Skeletal muscle tissue (tissue), 3 donors: ENCODE measurements at regions not wholly inside any gene's neighbourhood (a gene's known extent, or its start where the extent isn't known, plus 50 kb on each side); places are given as distances from the start of the nearest gene placed in this dataset.

Experiments
- H3K27ac ChIP-seq: one replicate; pipeline ENCODE4 v1.7.0; 2013; ENCODE audit warnings: mild to moderate bottlenecking, low read depth, low read length, inconsistent platforms
- H3K27me3 ChIP-seq, 3 donors: one replicate each; pipeline ENCODE4 v1.7.0; 2013; ENCODE audit warnings: low read length in 3 of 3; ENCODE audit not compliant: control insufficient read depth in 3 of 3, insufficient read depth in 3 of 3
- H3K36me3 ChIP-seq, 3 donors: one replicate each; pipeline ENCODE4 v1.7.0; 2013; ENCODE audit warnings: low read length in 3 of 3; ENCODE audit not compliant: control insufficient read depth in 3 of 3, insufficient read depth in 3 of 3
- H3K4me1 ChIP-seq, 3 donors: one replicate each; pipeline ENCODE4 v1.7.0; 2013; ENCODE audit warnings: low read length in 3 of 3, mild to moderate bottlenecking in 3 of 3; ENCODE audit not compliant: control insufficient read depth in 3 of 3, insufficient read depth in 3 of 3
- H3K4me3 ChIP-seq, 3 donors: one replicate each; pipeline ENCODE4 v1.7.0; 2013; ENCODE audit warnings: low read length in 3 of 3
- H3K9ac ChIP-seq, 3 donors: one replicate each; pipeline ENCODE4 v1.7.0; 2013; ENCODE audit warnings: low read length in 3 of 3, mild to moderate bottlenecking in 3 of 3, moderate library complexity in 2 of 3, low read depth in 1 of 3
- H3K9me3 ChIP-seq, 3 donors: one replicate each; pipeline ENCODE4 v1.7.0; 2013; ENCODE audit warnings: low read length in 3 of 3; ENCODE audit not compliant: control insufficient read depth in 3 of 3
- donor health status: Osteomylitis.

GRCh38 chr10:47231414-47231813 lies 68.6 kb upstream of the GDF10 start:
- Histone ChIP-seq H3K4me1 (peaks cover 0 to 4% (median 0%) of the 10 kb centered on the region in 3 donors), H3K9ac (no peak overlapping the region), H3K4me3 (no peak overlapping the region), H3K9me3 (peaks cover 0 to 8% (median 0%) of the 10 kb centered on the region in 3 donors), H3K27ac (no peak overlapping the region), H3K27me3 (peaks cover 0 to 2% (median 0%) of the 10 kb centered on the region in 3 donors), H3K36me3 (no peaks in the 10 kb centered on the region)

- H3K9me3 ChIP-seq = peaks cover 0 to 7% (median 3%) of the 10 kb centered on the region in 3 donors
- H3K4me3 ChIP-seq = no peak overlapping the region
- H3K36me3 ChIP-seq = no peaks in the 10 kb centered on the region
- no peaks in the 10 kb centered on the region for H3K4me1 ChIP-seq
- peaks cover 0 to 3% (median 0%) of the 10 kb centered on the region in 3 donors for H3K27me3 ChIP-seq
- H3K9ac ChIP-seq = no peak overlapping the region
- H3K27ac ChIP-seq = no peak overlapping the region
Measured at GRCh38 chr10:47233631-47234030, 66.4 kb upstream of the GDF10 start.

GRCh38 chr10:47235484-47235883 lies 64.5 kb upstream of the GDF10 start:
- H3K27ac ChIP-seq = no peak overlapping the region
- H3K9me3 ChIP-seq = peaks cover 0 to 4% (median 3%) of the 10 kb centered on the region in 3 donors
- H3K4me3 ChIP-seq = no peak overlapping the region
- peaks cover 0 to 6% (median 2%) of the 10 kb centered on the region in 3 donors for H3K27me3 ChIP-seq
- no peaks in the 10 kb centered on the region for H3K36me3 ChIP-seq
- no peak overlapping the region for H3K9ac ChIP-seq
- H3K4me1 ChIP-seq = no peaks in the 10 kb centered on the region

GRCh38 chr10:47237316-47238260 lies 62.4 kb upstream of the GDF10 start:
- H3K4me3 ChIP-seq = no peak overlapping the region

GRCh38 chr10:47238331-47239095 lies 61.5 kb upstream of the GDF10 start:
- no peaks in the 10 kb centered on the region for H3K36me3 ChIP-seq
- peaks cover 0 to 7% (median 0%) of the 10 kb centered on the region in 3 donors for H3K4me1 ChIP-seq
- H3K4me3 ChIP-seq = no peak overlapping the region
- peaks cover 0 to 3% (median 0%) of the 10 kb centered on the region in 3 donors for H3K9me3 ChIP-seq
- no peak overlapping the region for H3K9ac ChIP-seq
- peaks cover 0 to 6% (median 2%) of the 10 kb centered on the region in 3 donors for H3K27me3 ChIP-seq
- H3K27ac ChIP-seq = no peak overlapping the region

More at GRCh38 chr10:47237316-47238260, 62.4 kb upstream of the GDF10 start:
- peaks cover 0 to 6% (median 2%) of the 10 kb centered on the region in 3 donors for H3K27me3 ChIP-seq
- peaks cover 0 to 6% (median 0%) of the 10 kb centered on the region in 3 donors for H3K4me1 ChIP-seq
- H3K36me3 ChIP-seq = no peaks in the 10 kb centered on the region
- peaks cover 0 to 4% (median 3%) of the 10 kb centered on the region in 3 donors for H3K9me3 ChIP-seq
- H3K9ac ChIP-seq = no peak overlapping the region
- H3K27ac ChIP-seq = no peak overlapping the region

GRCh38 chr10:47239211-47239610 lies 60.8 kb upstream of the GDF10 start:
- Histone ChIP-seq H3K4me3 (no peak overlapping the region), H3K36me3 (no peaks in the 10 kb centered on the region), H3K9me3 (peaks cover 0 to 3% (median 0%) of the 10 kb centered on the region in 3 donors)

GRCh38 chr10:47240173-47240572 lies 59.8 kb upstream of the GDF10 start:
- Histone ChIP-seq H3K9me3 (peaks cover 0 to 3% (median 0%) of the 10 kb centered on the region in 3 donors), H3K4me3 (no peak overlapping the region), H3K4me1 (peaks cover 0 to 8% (median 0%) of the 10 kb centered on the region in 3 donors), H3K9ac (no peak overlapping the region), H3K27ac (no peak overlapping the region), H3K27me3 (peaks cover 0 to 9% (median 2%) of the 10 kb centered on the region in 3 donors), H3K36me3 (no peaks in the 10 kb centered on the region)

More at GRCh38 chr10:47239211-47239610, 60.8 kb upstream of the GDF10 start:
- H3K27ac ChIP-seq = no peak overlapping the region
- H3K9ac ChIP-seq = no peak overlapping the region
- H3K27me3 ChIP-seq = peaks cover 0 to 9% (median 2%) of the 10 kb centered on the region in 3 donors
- peaks cover 0 to 8% (median 0%) of the 10 kb centered on the region in 3 donors for H3K4me1 ChIP-seq

GRCh38 chr10:47241256-47241655 lies 58.7 kb upstream of the GDF10 start:
- Histone ChIP-seq H3K27me3 (peaks cover 0 to 12% (median 2%) of the 10 kb centered on the region in 3 donors), H3K4me3 (no peak overlapping the region), H3K27ac (no peak overlapping the region), H3K4me1 (peaks cover 0 to 8% (median 0%) of the 10 kb centered on the region in 3 donors), H3K9ac (no peak overlapping the region), H3K9me3 (peaks cover 0 to 3% (median 0%) of the 10 kb centered on the region in 3 donors), H3K36me3 (no peaks in the 10 kb centered on the region)

GRCh38 chr10:47241946-47242867 lies 57.8 kb upstream of the GDF10 start:
- Histone ChIP-seq H3K9me3 (no peaks in the 10 kb centered on the region), H3K9ac (no peak overlapping the region), H3K36me3 (no peaks in the 10 kb centered on the region), H3K27me3 (peaks cover 0 to 16% (median 2%) of the 10 kb centered on the region in 3 donors), H3K4me3 (no peak overlapping the region), H3K4me1 (peaks cover 0 to 8% (median 0%) of the 10 kb centered on the region in 3 donors), H3K27ac (no peak overlapping the region)
